SK-N-SH treated with all-trans-retinoic acid at 6 μM for 48 hours (cell line): ENCODE measurements at regions not wholly inside any gene's neighbourhood (a gene's known extent, or its start where the extent isn't known, plus 50 kb on each side); places are given as distances from the start of the nearest gene placed in this dataset.

ENCODE experiments used
- BACH2 ChIP-seq: fragments of 250-450 bp; sonication (Bioruptor Pico); IDR thresholded peaks from 2 replicates; pipeline ENCODE4 v1.9.0; 2021; ENCODE audit warnings: mild to moderate bottlenecking, borderline replicate concordance
- CREB5 ChIP-seq: fragments of 250-450 bp; sonication (Bioruptor Pico); IDR thresholded peaks from 2 replicates; pipeline ENCODE4 v1.5.1; 2020; ENCODE audit warnings: low read depth, mild to moderate bottlenecking, moderate library complexity
- ZNF565 ChIP-seq: fragments of 450-650 bp; formaldehyde crosslinking; conservative IDR thresholded peaks from 2 replicates; pipeline ENCODE4 v1.5.0; 2020; ENCODE audit warnings: low read depth, mild to moderate bottlenecking, moderate library complexity
- ZNF70 ChIP-seq: fragments of 450-650 bp; formaldehyde crosslinking; IDR thresholded peaks from 2 replicates; pipeline ENCODE4 v1.5.0; 2020; ENCODE audit warnings: mild to moderate bottlenecking, moderate library complexity

DNA sequence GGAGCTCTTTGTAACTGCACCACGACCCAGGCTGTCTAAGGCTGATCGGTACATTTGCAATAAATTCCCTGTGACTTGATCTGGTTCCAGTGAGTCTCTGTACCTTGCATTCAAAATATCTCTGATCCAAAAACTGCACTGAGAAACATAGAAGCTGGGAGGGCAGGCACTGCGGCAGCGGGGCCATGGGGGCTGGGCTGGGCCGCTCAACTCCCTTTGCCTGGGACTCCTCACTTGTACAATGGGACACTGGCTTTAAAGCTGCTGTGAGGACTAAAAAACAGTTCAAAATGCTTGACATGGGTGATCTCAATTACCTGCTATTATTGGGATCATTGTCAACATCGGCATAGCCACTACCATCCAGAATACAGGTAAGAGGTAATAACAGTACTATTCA lies 644.0 kb downstream of the AJAP1 start:
- TF ChIP-seq ZNF565 (CRISPR knock-in tag) (no peak), ZNF70 (CRISPR knock-in tag) (no peak), CREB5 (no peak), BACH2 (CRISPR knock-in tag) (no peak)
